ENCODE measurements at regions not wholly inside any gene's neighbourhood (a gene's known extent, or its start where the extent isn't known, plus 50 kb on each side); places are given as distances from the start of the nearest gene placed in this dataset.

GRCh38 chr1:232291261-232291660 is 338.7 kb downstream of the SIPA1L2 start:
- TF ChIP-seq CTCF (IDR thresholded peaks at IDR 0.05) (no peak), GABPB1 (CRISPR knock-in tag; IDR thresholded peaks at IDR 0.05) (no peak)
